K562 (cell line): ENCODE measurements at regions not wholly inside any gene's neighbourhood (a gene's known extent, or its start where the extent isn't known, plus 50 kb on each side); places are given as distances from the start of the nearest gene placed in this dataset.

Source experiments
- BDP1 ChIP-seq: IDR thresholded peaks from 3 replicates; pipeline ENCODE4 v1.6.1; 2011; ENCODE audit not compliant: insufficient read length, insufficient read depth
- CTBP1 ChIP-seq: fragments of 450-650 bp; IDR thresholded peaks from 2 replicates; pipeline ENCODE4 v1.6.1; 2016; ENCODE audit warnings: borderline replicate concordance
- CTCF ChIP-seq, 3 experiments: IDR thresholded peaks in 2 of 3; conservative IDR thresholded peaks in 1 of 3; 2 replicates each; pipeline ENCODE4 v1.5.1; 2011 to 2012; ENCODE audit warnings: low read length in 3 of 3, mild to moderate bottlenecking in 3 of 3, control low read depth in 2 of 3, improper control_type of control experiment in 1 of 3, inconsistent platforms in 1 of 3, low read depth in 1 of 3, mixed read lengths in 1 of 3, moderate library complexity in 1 of 3; ENCODE audit not compliant: insufficient read depth in 2 of 3
- FOXP1 ChIP-seq: sonication (generic); formaldehyde crosslinking; IDR thresholded peaks from 2 replicates; pipeline ENCODE4 v1.8.0; 2022; ENCODE audit warnings: mild to moderate bottlenecking, missing genetic modification reagents
- MITF ChIP-seq: IDR thresholded peaks from 2 replicates; pipeline ENCODE4 v1.6.1; 2014; ENCODE audit warnings: antibody characterized with exemption
- MTA3 ChIP-seq: fragments of 450-650 bp; formaldehyde crosslinking; IDR thresholded peaks from 2 replicates; pipeline ENCODE4 v1.6.1; 2017; ENCODE audit warnings: mild to moderate bottlenecking, borderline replicate concordance
- MXI1 ChIP-seq: IDR thresholded peaks from 2 replicates; pipeline ENCODE4 v1.6.1; 2011; ENCODE audit warnings: low read depth, mild to moderate bottlenecking, improper control_type of control experiment, low read length
- POLR2A ChIP-seq: fragments of 450-650 bp; conservative IDR thresholded peaks from 2 replicates; pipeline ENCODE4 v1.6.1; 2016
- RBBP5 ChIP-seq: fragments of 200-600 bp; sonication (generic); IDR thresholded peaks from 2 replicates; pipeline ENCODE4 v1.6.1; 2012; ENCODE audit warnings: borderline replicate concordance, mild to moderate bottlenecking, low read length, control low read depth, inconsistent platforms; ENCODE audit not compliant: insufficient read depth, poor library complexity, severe bottlenecking
- TAF9B ChIP-seq: fragments of 450-650 bp; IDR thresholded peaks from 2 replicates; pipeline ENCODE4 v1.6.1; 2018; ENCODE audit warnings: mild to moderate bottlenecking; ENCODE audit not compliant: partially characterized antibody
- TBP ChIP-seq: optimal IDR thresholded peaks from 2 replicates; pipeline ENCODE3; 2011; ENCODE audit warnings: low read depth, low read length, improper control_type of control experiment
- ZBTB11 ChIP-seq, 3 experiments: fragments of 200-800 bp in 1 of 3; fragments of 250-450 bp in 1 of 3; fragments of 450-650 bp in 1 of 3; sonication (Bioruptor Pico) in 1 of 3; sonication (Bioruptor generic) in 1 of 3; formaldehyde crosslinking in 1 of 3; IDR thresholded peaks; 2 replicates each; pipeline versions ENCODE4 v1.6.1 to v1.8.0; 2016 to 2022; ENCODE audit warnings: mild to moderate bottlenecking in 2 of 3, missing genetic modification characterization in 2 of 3, missing compliant biosample characterization in 1 of 3, moderate library complexity in 1 of 3

- no peak for TF ChIP-seq BDP1
- TF ChIP-seq TAF9B: no peak
- no peak for TF ChIP-seq POLR2A
- no peak for TF ChIP-seq MITF
- TF ChIP-seq RBBP5: no peak
- TF ChIP-seq MXI1: no peak
- no peak for TF ChIP-seq CTBP1
- TF ChIP-seq FOXP1: no peak
- no peak for TF ChIP-seq CTCF (IDR thresholded peaks at IDR 0.05 in 2 of 3, conservative IDR thresholded peaks at IDR 0.05 in 1 of 3; ENCODE audit: insufficient read depth in 2 of 3, low read depth in 1 of 3, low read length in 3 of 3)
- no peak for TF ChIP-seq MTA3
- TF ChIP-seq TBP: no peak
- no peak for TF ChIP-seq ZBTB11 (CRISPR knock-in tag; IDR thresholded peaks at IDR 0.05)
Observed at GRCh38 chr3:194884649-194885315, 199.1 kb downstream of the FAM43A start.
